GM12892 (cell line): ENCODE measurements at regions not wholly inside any gene's neighbourhood (a gene's known extent, or its start where the extent isn't known, plus 50 kb on each side); places are given as distances from the start of the nearest gene placed in this dataset.

ENCODE experiments used
- DNase-seq: peaks from one replicate; pipeline ENCODE4 v3.0.0; 2011; ENCODE audit not compliant: insufficient read length
- FAIRE-seq: peaks from 2 replicates; lab custom pipeline; 2011; peaks lifted over from hg19 to GRCh38; lab: Jason Lieb, UNC
- POLR2A ChIP-seq: IDR thresholded peaks from 2 replicates; pipeline ENCODE4 v1.6.1; 2011; ENCODE audit warnings: low read depth, low read length, control low read depth
- POLR2AphosphoS5 ChIP-seq: IDR thresholded peaks from 2 replicates; pipeline ENCODE4 v1.6.1; 2011; ENCODE audit warnings: low read depth, low read length, control low read depth
- TAF1 ChIP-seq: IDR thresholded peaks from 2 replicates; pipeline ENCODE4 v1.6.1; 2011; ENCODE audit warnings: low read depth, mild to moderate bottlenecking, control low read depth, low read length, borderline replicate concordance

DNA sequence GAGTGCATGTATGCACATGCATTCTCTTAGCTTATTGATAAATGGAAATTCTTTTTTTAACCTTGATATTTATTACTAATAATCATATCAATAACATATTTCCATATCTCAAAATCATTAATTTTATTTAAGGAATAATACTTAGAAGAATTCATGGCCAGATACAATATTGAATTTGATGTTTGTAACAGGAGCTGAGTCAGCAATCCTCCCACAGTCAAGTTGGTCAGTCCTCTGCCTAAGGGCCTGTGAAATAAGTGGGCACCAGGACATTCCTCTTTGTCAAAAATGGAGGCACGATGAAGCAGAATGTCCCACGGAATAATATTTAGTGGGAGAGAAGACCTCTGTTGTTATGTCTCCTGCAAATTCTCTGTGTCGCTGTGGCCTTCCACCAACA lies 148.6 kb downstream of the LRRC70 start:
- FAIRE-seq (no peak), DNase-seq (no peak)
- TF ChIP-seq TAF1, result no peak
- no peak for TF ChIP-seq POLR2AphosphoS5
- no peak for TF ChIP-seq POLR2A

DNA sequence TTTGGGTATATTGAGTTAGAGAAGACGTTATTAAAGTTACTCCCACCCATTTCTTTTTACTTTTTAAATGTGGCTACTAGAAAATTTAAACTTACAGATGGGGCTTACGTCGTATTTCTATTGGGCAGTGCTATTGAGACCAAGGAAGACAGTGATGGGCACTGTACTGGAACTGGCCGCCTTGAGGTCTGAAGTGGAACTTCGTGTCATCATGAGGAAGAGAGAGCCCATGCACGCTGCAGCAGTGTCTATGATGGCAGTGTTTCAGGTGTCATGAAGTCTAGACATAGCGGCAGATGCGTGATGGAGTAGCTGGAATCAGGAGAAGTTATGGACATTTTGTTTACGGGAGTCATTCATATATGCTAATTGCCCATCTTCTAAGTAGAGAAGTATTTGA lies 143.7 kb downstream of the LRRC70 start:
- no peak for DNase-seq
- TF ChIP-seq POLR2AphosphoS5, result no peak
- no peak for FAIRE-seq

DNA sequence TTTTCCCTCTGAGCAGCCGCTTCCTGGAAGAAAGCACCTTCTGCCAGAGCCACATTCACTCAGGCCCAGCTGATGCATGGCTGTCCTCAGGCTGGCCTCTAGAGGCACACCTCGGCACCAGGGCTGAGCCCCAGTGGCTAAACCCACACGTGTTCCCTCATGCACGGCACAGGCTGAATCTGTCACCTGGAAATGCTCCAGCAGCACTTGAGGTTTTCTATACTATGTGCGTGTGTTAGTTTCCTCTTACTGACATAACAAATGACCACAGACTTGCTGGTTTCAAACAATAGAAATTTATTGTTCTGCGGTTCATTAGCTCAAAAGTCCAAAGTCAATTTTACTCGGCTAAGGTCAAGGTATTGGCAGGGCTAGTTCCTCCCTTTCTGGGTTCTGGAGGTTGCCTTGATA lies 141.4 kb downstream of the LRRC70 start:
- TF ChIP-seq POLR2A (no peak), POLR2AphosphoS5 (no peak), TAF1 (no peak)
- FAIRE-seq (no peak), DNase-seq (peak; percentile 15)

DNA sequence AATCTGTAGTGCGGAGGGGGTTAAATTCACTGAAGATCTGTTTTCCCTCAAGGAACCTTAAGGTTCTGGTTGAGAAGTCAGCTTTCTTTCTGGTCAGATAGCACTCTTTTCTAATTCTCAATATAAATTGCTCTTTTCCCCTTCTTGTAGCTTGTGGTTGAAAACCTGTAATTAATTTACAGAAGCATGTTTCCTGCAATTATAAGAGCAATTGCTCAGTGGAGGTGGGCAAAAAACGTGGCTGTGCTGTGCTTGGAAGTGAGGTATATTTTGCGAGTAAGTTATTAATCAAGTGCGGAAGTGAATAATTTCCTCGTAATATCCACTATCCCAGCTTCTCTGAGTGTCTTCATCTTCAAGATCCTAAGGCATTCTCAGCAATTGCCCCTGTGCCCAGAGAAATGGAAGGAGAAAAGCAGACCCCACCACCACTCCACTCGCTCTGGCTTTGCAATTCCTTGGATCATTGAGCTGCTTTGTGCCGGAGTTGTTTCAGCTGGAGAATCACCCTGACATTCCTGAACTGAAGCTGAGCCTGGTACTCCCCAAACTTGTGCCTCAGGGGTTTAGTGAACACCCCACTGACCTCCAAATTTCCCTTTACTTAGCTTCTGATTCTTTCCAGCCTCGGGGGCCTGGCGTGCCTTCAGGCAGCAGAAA lies 140.6 kb downstream of the LRRC70 start:
- FAIRE-seq (no peak), DNase-seq (no peak)
- TF ChIP-seq POLR2AphosphoS5 (no peak), TAF1 (no peak), POLR2A (no peak)

DNA sequence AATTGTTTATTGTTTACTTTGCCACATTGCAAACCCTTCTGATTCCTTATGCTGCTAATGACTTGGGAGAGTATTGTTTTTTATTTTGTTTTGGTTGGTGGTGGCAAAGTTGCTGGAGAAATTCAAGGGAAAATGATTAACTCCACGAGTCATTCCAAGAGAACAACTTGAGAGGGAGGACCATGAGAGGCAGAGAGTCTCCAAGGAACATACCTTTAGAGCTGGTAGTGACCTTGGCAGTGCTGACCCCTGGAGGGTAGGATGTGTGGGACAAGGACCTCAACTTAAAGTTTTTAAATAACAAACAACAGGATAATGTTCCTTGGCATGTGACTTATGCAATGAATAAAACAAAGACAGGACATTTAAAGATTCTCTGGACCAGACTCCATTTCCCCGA lies 139.7 kb downstream of the LRRC70 start:
- no peak for FAIRE-seq

DNA sequence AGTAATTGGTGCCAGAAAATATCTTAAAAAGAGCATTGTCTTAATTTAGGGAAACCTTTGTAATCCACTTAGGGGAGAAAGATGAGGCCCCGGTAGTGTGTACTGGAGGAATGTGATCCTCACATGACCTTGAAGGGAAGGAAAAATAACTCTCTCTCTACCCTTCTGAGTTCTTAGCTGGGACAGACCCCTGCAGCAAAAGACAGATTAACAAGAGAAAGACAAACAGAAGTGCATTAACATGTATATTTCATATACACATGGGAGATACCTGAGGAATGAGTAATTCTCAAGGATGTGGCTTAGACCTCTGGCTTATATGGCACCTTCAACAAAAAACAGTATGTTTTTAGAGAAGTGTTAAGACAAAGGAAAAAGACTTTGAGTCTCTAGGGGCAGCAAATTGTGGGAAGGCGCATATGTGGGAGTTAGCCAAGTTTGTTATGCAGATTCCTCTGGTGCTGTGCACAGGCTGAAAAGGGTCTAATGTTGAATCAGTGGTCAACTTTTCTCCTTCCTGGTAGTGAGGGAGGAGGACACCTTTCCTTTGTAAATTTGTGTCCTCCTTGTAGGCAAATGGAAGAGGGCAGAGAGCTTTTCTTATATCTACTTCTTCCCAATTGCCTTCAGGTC lies 138.8 kb downstream of the LRRC70 start:
- FAIRE-seq (no peak), DNase-seq (no peak)
- no peak for TF ChIP-seq POLR2AphosphoS5
- TF ChIP-seq TAF1, result no peak
- TF ChIP-seq POLR2A, result no peak

More for the DNA sequence above, 139.7 kb downstream of the LRRC70 start:
- no peak for DNase-seq
- TF ChIP-seq POLR2A (no peak), TAF1 (no peak), POLR2AphosphoS5 (no peak)

DNA sequence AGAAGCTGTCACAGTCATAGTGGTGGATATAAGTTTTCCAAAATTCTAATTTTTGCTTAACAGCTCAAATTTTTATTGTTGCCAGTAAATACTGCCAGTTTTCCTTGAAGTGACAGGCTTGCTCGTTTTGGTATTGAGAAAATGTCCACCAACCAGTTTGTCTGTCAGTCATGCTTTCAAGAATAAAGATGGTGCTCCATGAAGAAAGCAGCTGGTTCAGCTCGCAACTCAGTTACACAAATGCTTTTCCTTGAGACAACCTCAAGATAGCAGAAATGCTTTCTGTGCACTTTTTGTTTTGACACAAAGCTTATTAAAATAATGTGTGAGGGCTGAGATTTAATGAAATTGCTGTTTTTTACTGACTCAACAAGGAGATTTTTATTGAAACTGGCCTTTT lies 135.7 kb downstream of the LRRC70 start:
- FAIRE-seq (no peak), DNase-seq (no peak)
- TF ChIP-seq POLR2AphosphoS5, result no peak

DNA sequence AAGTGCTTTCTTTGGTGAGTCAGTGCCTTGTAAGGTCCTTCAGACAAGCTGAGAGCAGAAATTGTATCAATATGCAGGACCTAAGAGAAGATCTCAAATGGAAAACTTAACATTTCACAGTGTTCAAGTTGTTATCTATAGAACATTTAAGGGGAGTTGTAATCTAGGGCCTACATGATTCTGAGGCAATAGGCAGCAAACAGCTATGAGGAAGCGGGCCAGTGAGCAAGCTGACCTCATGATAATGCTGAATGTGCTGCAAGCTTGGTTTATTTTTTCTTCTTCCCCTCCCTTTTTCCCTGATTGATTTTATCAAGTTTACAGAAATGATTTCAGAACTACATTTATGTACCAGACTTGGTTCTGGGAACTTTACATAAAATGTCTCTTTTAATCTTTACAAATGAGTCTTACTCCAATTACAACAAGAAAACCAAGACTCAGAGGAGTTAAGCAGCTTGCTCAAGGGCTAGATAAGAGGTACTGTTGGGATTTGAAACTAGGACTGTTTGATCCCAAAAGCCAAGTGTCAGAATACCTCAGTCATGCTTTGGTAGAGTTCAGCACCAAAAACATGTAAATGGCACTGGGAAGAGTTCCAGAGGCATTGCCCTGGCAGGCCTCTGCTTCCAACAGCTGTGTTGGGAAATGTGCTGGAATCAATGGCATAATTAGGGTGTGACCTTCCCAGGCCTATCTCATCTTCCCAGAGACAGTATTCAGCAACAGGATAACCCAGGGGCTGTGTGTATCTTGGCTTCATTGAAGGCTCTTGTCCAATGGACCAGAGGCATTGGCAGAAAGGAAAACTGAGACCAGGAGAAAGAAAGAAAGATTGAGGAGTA lies 130.1 kb downstream of the LRRC70 start:
- FAIRE-seq, result no peak
- no peak for DNase-seq
- no peak for TF ChIP-seq POLR2AphosphoS5
- TF ChIP-seq POLR2A, result no peak
- no peak for TF ChIP-seq TAF1

DNA sequence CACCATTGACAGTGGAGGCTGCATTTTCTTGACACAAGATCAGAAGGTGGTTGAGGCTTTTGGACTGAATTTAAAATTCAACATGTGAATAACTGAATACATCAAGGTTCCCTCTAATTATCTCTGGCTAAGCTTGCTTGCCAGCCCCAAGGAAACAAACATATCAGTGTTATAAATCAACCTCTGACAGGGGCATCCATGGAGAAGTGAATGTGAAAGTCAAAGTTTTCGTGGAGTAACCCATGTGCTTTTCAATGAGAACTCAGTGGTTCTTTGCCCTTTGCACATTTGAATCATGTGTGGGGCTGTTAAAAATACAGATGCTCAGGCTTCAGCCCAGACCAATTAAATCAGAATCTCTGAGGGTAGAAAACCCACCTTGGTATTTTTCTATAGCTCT lies 128.9 kb downstream of the LRRC70 start:
- DNase-seq, result no peak
- no peak for FAIRE-seq
- TF ChIP-seq POLR2AphosphoS5 (no peak), TAF1 (no peak), POLR2A (no peak)

DNA sequence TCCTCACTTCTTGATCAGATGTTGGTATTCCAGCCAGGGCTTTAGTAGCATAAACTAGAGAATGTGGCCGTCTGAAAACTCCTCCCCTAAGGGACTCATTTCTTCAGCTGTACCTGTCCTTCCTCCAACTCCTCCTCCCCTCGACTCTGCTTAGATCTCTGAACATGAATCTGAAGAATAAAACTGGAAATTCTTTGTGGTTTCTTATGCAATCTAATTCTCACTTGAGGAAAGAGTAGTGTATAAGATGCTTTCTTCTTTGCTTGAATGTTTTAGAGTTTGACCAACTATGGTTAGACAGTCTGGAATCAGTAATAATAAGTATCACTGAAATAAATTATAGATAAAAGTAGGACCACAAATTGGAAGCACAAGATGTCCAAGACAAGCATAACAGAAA lies 128.5 kb downstream of the LRRC70 start:
- no peak for TF ChIP-seq POLR2AphosphoS5
- TF ChIP-seq POLR2A, result no peak
- TF ChIP-seq TAF1, result no peak
- DNase-seq, result no peak
- FAIRE-seq, result no peak

DNA sequence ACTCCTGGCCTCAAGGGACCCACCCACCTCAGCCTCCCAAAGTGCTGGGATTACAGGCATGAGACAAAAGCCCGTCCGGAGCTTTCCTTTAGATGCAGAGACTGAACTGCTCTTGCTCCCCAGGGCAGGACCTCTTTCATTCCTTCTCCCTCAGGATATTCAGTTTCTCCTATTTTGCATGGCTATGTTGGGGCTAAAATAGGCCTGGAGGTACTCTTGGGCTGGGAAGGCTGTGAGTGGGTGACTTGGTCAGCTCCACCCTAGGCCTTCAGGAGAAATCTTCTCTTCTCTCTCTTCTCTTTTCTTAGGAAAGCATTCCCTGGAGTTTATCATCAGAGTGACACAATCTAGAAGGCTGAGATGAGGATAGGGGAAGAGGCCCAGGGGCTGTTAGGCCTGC lies 126.4 kb downstream of the LRRC70 start:
- FAIRE-seq, result no peak
- no peak for DNase-seq
- no peak for TF ChIP-seq TAF1
- no peak for TF ChIP-seq POLR2AphosphoS5
- TF ChIP-seq POLR2A, result no peak

DNA sequence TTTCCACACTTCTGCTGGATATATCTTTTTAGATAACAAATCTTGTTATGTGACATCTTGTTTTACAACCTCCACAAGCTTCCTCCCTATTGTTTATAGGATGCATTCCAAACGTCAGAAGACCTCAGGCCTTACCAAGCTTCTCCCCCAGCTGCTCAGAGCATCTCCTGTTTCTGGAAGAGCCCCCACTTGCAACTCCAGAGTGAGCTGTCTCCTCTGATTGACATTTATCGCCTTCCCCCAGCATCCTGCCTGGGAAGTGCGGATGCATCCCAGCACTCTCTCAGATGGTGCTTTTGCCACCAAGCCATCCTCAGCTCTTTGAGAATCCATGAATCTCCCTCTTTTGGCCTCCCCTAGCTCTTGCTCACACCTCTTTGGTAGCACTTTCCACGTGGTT lies 123.5 kb downstream of the LRRC70 start:
- FAIRE-seq (no peak), DNase-seq (no peak)
- TF ChIP-seq TAF1, result no peak
- TF ChIP-seq POLR2A, result no peak
